Stimulated activated CD4-positive, alpha-beta T cell treated with anti-CD3 and anti-CD28 coated beads, Interleukin-4, amount 100 ng/mL, for 48 hours (primary cell): ENCODE measurements at regions not wholly inside any gene's neighbourhood (a gene's known extent, or its start where the extent isn't known, plus 50 kb on each side); places are given as distances from the start of the nearest gene placed in this dataset.

Experiments used
- DNase-seq, 2 donors: peaks; one replicate each; pipeline ENCODE4 v3.0.0-alpha.2; 2020; ENCODE audit warnings: low read depth in 2 of 2

DNA sequence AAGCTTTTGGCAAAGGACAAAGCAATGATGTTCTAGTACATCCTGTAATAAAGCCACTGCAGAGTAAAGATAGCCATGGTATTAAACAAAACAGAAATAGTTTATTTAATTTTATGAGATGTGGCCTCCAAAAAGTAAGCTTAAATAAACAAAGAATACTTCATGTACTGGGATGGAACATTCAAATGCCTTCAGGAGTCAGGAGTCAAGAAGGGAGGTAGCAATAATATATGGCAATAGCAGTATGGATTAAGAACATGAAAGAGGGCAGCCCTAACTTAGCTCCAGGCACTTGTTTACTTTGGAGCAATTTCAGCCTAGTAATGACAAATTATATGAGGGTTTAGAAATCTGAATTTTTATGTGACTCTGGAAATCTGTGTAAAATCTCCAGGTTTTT, 343.9 kb upstream of the THRB start:
- DNase-seq, result no peak

DNA sequence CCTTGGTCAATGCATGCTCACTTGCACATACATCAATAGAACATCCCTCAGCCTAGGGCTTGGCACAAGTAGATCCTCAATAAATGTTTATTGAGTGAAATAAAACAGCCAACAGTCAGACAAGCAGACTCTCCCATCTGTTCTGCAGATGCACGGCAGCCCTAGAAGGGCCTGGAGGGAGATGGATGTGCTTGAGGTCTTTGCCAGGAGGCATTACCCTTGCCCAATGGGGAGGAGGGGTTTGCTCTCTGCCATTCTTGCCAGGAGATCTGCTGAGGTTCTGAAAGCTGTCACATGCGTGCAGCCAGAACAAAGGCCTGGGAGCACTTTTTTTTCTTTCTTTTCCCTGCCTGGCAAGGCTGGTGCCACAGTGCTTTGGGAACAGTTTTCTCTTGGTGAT, 349.3 kb upstream of the THRB start:
- no peak for DNase-seq

DNA sequence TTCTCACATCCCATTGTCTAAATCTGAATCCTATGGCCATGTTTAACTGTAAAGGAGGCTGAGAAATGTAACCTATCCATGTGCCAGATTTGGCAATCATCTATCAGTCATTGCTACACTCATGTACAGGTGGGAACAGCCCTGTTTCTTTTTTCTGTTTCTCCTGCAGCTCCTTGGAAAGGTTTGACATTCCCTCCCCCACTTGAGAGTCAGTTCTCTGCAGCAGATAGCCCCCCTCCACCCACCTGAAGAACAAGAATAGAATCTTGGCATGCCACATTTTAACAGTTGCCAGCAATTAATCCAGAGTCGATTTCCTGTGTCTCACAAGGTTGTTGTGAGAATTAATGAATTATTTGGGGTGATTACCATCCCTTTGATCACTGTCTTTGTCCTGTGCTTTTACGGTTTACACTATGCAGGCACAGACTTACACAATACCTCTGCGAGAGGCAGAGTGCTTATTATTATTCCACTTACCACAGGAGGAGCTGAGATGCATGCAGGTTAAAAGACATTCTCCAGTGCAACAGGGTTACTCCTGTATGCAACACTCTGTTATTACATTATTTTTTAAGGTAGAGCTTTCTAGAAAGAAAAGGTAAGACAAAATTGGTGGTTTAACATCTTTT, 351.0 kb upstream of the THRB start:
- DNase-seq, result no peak

DNA sequence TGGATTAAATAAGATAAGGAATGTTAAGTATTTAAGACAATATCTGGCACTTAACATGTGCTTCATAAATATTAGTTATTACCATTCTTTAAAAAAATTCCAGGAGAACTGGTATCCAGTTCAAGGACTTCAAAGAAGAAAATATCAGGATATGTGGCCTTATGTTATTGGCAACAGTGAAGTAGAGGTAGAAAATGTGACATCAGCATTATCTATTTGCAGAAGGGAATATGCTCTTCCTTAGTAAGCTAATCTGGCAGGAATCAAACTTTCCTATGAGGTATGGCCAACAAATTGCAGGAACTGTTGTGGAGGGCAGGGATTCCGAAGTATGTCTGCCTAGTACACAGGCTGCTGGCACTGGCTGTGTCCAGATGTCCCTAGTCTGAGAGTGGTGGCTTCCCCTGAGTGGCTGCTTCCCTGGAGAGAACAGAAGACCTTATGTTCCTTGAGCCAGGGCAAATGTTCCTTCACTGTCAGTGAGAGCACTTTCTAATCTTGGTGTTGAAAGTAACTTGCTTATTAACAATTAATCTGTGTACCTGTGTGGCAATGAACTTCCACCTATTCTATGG, 351.7 kb upstream of the THRB start:
- no peak for DNase-seq

- DNase-seq, result no peak
These were observed 355.6 kb upstream of the THRB start for GRCh38 chr3:24850245-24850644.

DNA sequence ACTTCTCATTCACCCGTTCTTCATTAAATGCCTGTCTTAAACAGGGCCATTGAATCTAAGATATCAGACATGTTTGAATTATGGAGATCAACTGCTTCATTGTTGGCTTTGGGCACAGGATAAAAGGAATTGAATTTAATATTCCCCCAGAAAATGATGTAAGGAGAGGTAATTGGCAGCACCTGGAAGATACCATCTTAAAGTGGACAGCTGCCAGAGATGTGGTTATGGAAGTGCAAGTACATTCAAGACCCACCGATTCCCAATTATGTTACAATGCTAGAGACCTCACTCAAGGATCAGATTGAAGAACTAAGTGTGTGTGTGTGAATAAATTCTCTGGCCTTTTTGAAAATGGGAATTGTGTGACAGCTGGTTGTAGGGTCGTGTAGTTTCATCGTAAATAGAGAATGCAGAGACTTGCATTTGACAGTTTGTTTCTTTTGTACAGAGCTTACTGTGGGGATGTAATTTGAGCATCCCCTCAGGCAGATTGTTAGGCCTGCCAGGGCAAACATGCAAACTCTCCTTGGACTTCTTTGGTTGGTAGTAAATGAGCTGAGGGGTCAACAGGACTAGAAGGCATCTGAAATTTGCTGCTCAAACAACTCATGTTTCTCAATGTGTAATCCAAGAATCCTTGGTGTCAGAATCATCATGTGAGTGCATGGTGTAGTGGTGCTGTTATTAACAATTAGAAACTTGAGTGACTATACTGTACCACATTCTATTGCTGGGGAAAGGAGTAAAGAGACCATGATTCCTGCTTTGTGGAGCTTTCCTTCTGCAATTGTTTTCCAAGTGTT, 359.2 kb upstream of the THRB start:
- DNase-seq, result no peak

- DNase-seq, result no peak
These were observed 360.1 kb upstream of the THRB start for GRCh38 chr3:24854748-24855147.

GRCh38 chr3:24857945-24858344, 363.3 kb upstream of the THRB start:
- DNase-seq, result no peak

DNA sequence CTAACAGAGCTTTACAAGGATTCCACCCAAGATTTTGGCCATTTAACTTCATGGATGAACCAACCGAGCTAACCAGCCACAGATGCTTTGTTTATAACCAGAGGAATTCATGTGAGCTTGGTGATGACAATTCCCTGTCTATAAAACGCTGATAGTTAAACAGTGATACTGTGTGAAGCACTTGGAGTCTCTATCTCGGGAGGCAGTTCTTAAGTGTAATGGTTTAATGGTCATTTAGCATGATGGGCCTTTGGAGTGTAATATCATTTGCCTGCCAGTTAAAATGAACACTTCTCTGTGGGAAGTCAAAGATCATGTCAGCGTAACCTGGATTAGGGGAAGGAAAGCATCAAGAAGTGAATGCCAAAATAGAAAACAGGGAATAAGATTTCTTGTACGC, 368.6 kb upstream of the THRB start:
- no peak for DNase-seq

DNA sequence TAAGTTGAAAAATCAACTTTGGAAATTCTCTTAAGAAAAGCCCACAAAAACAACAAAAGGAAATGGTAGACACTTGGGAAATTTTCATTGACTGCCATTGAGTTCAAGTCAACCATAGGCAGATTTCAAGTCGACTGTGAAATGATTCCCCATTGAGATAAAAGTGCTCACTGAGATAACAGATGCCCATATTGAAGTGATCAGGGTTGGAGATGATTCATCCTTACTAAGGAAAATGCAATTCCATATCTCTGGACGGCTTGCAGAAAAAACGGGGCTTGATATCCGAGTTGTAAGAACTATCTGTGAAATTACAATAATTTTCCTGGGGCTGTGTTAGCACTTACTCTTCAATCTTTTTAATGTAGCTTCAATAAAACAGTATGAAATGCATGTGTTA, 373.1 kb upstream of the THRB start:
- DNase-seq, result no peak

- no peak for DNase-seq
These were observed 386.6 kb upstream of the THRB start for GRCh38 chr3:24881239-24881638.

- no peak for DNase-seq
These were observed 391.9 kb upstream of the THRB start for GRCh38 chr3:24886501-24886900.

DNA sequence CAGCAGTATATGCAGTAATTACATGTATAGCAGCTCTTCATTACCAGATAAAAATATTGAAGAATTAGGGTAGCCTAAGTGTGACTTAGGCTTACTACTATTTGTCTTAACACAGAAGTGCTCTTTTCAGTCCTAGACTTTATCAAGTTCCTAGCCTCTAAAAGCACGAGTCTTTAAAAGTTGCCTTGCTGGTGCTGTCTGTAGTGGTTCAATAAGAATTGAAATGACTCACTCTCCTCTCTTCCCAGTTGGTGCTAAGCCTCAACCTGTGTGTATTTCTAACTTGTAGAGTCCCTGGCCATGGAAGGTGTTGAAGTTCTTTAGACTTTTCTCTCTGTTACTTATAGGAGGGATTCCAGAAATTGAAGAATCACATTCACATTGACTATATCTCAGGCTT, 395.4 kb upstream of the THRB start:
- no peak for DNase-seq

DNA sequence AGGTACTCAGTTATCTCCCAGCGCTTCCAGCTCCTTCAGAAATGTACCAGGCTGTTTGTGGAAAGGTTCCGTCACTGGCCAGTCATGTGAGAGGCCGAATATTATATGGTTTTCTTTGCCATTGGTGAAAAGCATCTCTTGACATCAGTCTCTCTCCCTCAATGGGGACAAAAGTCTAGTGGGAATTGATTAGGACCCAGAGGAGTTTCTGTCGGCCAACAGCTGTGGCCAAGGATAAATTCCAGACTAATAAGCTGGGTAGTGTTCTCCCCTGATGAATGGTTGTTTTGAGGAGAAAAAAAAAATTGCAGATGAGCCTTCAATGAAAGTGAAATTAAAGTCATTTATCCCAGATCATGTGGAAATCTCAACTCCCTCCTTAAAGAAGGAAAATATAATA, 404.7 kb upstream of the THRB start:
- DNase-seq, result no peak

GRCh38 chr3:24899901-24900603, 405.4 kb upstream of the THRB start:
- DNase-seq, result no peak

- DNase-seq, result no peak
These were observed 410.6 kb upstream of the THRB start for GRCh38 chr3:24905266-24905665.

DNA sequence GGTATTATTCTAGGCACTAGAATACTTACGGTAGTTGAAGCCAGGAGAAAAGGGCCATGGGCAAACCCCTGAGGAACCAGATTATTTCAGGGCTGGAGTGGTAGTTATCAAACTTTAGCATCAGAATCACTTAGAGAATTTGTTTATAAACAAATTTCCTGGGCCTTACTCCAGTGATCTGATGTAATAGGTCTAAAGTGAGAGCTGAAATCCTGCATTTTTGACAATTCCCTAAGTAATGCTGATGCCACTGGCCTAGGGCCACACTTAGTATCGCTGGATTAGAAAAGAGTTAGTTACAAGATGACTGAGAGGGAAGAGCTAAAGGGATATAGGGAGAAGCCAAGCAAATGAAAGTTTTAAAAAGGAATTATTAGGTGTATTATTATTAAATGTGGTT, 412.5 kb upstream of the THRB start:
- DNase-seq, result no peak

DNA sequence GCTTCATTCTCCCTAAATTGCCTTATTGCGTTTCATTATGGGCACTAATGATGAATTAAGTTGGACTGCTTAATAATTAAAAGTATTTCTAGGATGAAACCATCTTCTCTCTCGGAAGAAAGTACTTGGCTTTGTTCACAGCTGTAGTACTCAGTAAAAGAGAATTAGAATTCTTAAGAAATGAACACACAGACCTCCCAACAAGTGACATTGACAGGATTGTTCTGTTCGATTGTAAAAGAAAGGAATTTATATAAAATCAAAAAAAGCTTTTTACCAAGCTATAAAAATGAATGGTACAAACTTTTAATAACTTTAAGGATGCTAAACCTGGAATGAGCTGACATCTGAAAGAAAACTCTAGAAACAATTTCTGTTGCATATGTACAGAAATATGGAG, 416.4 kb upstream of the THRB start:
- no peak for DNase-seq

DNA sequence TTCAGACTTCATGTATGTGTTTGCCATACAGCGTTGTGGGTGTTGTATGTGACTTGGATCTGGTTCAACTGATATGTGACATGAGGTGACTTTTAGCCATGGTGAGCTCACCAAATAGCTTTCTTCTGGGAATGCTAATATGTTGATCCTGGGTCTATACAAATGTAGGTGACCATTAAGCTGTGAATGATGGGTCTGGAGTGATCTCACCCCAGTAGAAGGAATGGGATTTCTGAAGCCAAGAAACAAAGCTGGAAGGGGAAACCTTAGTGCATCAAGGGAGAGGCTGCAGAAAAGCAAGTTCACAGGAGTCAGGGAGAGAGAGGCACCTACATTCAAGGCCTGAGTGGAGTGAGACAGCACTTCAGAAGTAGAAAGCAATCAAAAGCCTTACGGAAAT, 421.0 kb upstream of the THRB start:
- no peak for DNase-seq

- DNase-seq, result no peak
These were observed 423.3 kb upstream of the THRB start for GRCh38 chr3:24917908-24918307.

DNA sequence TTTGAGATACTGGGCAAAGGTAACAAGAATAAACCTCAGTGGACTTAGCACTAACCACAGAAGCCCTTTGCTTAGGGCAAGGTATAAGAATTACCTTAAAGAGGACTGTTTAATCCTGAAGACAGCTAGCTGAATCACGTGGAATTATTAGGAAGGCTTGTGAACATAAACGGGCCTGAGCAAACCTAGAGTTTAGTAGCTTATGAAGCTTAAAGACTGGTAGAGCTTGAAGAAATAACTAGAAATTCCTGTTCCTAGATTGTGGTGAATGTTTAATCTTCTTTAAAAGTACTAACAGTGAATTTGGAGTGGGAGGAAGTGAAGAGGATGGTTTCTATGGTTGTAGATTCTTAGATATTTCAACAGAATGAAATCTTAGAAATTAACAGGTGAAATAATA, 428.9 kb upstream of the THRB start:
- no peak for DNase-seq

DNA sequence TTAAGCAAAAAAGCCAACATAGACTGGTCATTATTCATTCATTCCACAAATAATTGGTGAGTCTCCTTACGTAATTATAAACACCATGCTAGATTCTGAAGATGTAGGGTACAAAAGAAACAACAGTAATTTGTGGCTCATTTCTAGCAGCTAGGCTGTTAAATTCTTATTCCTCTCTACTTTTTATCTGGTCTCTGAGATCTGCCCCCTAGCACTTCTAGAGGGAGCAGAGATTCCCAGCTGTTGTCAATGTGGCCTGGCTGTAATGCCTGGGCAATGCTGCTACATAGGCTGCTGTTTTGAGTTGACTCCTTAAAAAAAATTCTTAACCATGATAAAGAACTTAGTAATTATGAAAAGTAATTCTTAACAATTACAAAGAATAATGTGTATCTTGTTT, 434.9 kb upstream of the THRB start:
- no peak for DNase-seq

DNA sequence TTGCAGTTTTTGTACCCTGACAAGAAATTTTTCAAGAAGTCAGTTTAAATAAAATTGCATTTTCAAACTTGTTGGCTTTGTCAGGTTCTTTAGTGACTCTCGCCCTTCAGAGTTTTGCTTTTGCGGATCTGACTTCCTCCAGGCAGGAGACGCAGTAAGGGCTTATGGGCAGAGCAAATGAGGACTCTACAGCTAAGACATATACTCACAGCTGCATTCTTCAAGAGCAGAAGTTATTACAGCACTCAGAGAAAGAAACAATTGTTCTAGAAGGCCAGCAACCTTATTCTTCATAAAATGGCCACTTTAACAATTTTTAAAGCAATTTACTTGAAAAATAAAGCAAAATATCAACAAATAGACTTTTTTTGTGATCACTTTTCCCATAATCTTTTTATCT, 438.8 kb upstream of the THRB start:
- DNase-seq, result no peak
